ENCODE measurements at regions not wholly inside any gene's neighbourhood (a gene's known extent, or its start where the extent isn't known, plus 50 kb on each side); places are given as distances from the start of the nearest gene placed in this dataset.
"Not testable (repeated sequence)": the region's sequence is repeated elsewhere in the genome, so short reads cannot be mapped to it uniquely, and the experiment has no call there.

- Histone ChIP-seq H3K27ac (no peak overlapping the region), H3K4me3 (no peak overlapping the region), H3K4me1 (no peaks in the 10 kb centered on the region), H3K9me3 (no peaks in the 10 kb centered on the region), H3K27me3 (no peaks in the 10 kb centered on the region), H3K36me3 (replicated peaks in 1 of 2; ENCODE audit: insufficient read depth in 1 of 2, low read depth in 2 of 2) (no peaks in the 10 kb centered on the region)
- 80 to 82% methylated on average over 4 of the region's 4 CpGs for WGBS, 2 donors
- intact Hi-C loops (cut with DNase I), result no loop called here
- ATAC-seq (no peak), DNase-seq (no peak)
- TF ChIP-seq CTCF (IDR thresholded peaks at IDR 0.05) (no peak), POLR2A (IDR thresholded peaks at IDR 0.05) (no peak)
Observed at GRCh38 chr3:144502402-144502801, 530.8 kb downstream of the DIPK2A start.

GRCh38 chr3:144506375-144506774, 534.8 kb downstream of the DIPK2A start:
- H3K27ac ChIP-seq; ATAC-seq; H3K9me3 ChIP-seq; H3K36me3 ChIP-seq (replicated peaks in 1 of 2; ENCODE audit: insufficient read depth in 1 of 2, low read depth in 2 of 2); H3K27me3 ChIP-seq; intact Hi-C loops (cut with DNase I); H3K4me1 ChIP-seq; H3K4me3 ChIP-seq; DNase-seq: not testable (repeated sequence)
- 88 to 97% methylated on average over 4 of the region's 4 CpGs for WGBS, 2 donors

GRCh38 chr3:144511346-144511745, 539.7 kb downstream of the DIPK2A start:
- no peak for ATAC-seq
- H3K4me1 ChIP-seq, result no peaks in the 10 kb centered on the region
- no peak overlapping the region for H3K27ac ChIP-seq
- intact Hi-C loops (cut with DNase I), result no loop called here
- no peak for TF ChIP-seq POLR2A (IDR thresholded peaks at IDR 0.05)
- no peak for TF ChIP-seq CTCF (IDR thresholded peaks at IDR 0.05)
- no peak overlapping the region for H3K4me3 ChIP-seq
- H3K36me3 ChIP-seq (replicated peaks in 1 of 2; ENCODE audit: insufficient read depth in 1 of 2, low read depth in 2 of 2), result no peaks in the 10 kb centered on the region
- no peaks in the 10 kb centered on the region for H3K27me3 ChIP-seq
- no peak for DNase-seq
- no peaks in the 10 kb centered on the region for H3K9me3 ChIP-seq
- 45 to 61% methylated on average over 3 of the region's 3 CpGs for WGBS, 2 donors

- Histone ChIP-seq H3K9me3 (no peaks in the 10 kb centered on the region), H3K36me3 (replicated peaks in 1 of 2; ENCODE audit: insufficient read depth in 1 of 2, low read depth in 2 of 2) (no peaks in the 10 kb centered on the region), H3K27me3 (no peaks in the 10 kb centered on the region), H3K4me3 (no peak overlapping the region), H3K4me1 (no peaks in the 10 kb centered on the region), H3K27ac (no peak overlapping the region)
- TF ChIP-seq CTCF (IDR thresholded peaks at IDR 0.05) (no peak), POLR2A (IDR thresholded peaks at IDR 0.05) (no peak)
- intact Hi-C loops (cut with DNase I), result no loop called here
- DNase-seq (no peak), ATAC-seq (no peak)
Observed at GRCh38 chr3:144516026-144516425, 544.4 kb downstream of the DIPK2A start.

- Histone ChIP-seq H3K9me3 (no peaks in the 10 kb centered on the region), H3K27me3 (no peaks in the 10 kb centered on the region), H3K4me3 (no peak overlapping the region), H3K4me1 (no peaks in the 10 kb centered on the region), H3K36me3 (replicated peaks in 1 of 2; ENCODE audit: insufficient read depth in 1 of 2, low read depth in 2 of 2) (no peaks in the 10 kb centered on the region), H3K27ac (no peak overlapping the region)
- TF ChIP-seq CTCF (IDR thresholded peaks at IDR 0.05) (no peak), POLR2A (IDR thresholded peaks at IDR 0.05) (no peak)
- ATAC-seq, result no peak
- DNase-seq, result no peak
- intact Hi-C loops (cut with DNase I), result no loop called here
- 75 to 84% methylated on average over 1 of the region's 1 CpG for WGBS, 2 donors
Observed at GRCh38 chr3:144516589-144516988, 545.0 kb downstream of the DIPK2A start.

Measured in body of pancreas (tissue), 4 donors.